ENCODE measurements at regions not wholly inside any gene's neighbourhood (a gene's known extent, or its start where the extent isn't known, plus 50 kb on each side); places are given as distances from the start of the nearest gene placed in this dataset.

GRCh38 chr13:44842158-44842557, 147.1 kb downstream of the NUFIP1 start:
- no peak for TF ChIP-seq CTCF (optimal IDR thresholded peaks at IDR 0.05 in 1 of 3, IDR thresholded peaks at IDR 0.05 in 1 of 3, conservative IDR thresholded peaks at IDR 0.05 in 1 of 3; ENCODE audit: extremely low read depth in 1 of 3, insufficient read depth in 2 of 3, low read length in 3 of 3)
- TF ChIP-seq EZH2 (IDR thresholded peaks at IDR 0.05; ENCODE audit: low read length): no peak

Data from keratinocyte (primary cell).